ENCODE measurements at regions not wholly inside any gene's neighbourhood (a gene's known extent, or its start where the extent isn't known, plus 50 kb on each side); places are given as distances from the start of the nearest gene placed in this dataset.

DNA sequence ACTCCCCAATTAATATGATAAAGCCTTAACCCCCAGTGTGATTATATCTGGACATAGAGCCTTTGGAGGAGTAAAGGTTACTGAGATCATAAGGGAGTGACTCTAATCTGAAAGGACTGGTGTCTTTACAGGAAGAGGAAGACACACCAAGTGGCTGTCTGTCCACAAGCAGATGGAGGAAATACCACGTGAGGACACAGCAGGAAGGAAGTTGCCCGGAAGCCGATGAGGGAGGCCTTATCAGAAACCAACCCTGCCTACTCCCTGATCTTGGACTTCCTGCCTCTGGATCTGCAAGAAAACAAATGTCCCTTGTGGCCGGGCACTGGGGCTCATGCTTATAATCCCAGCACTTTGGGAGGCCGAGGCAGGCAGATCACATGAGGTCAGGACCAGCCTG is 110.3 kb upstream of the CHRM3 start:
- no peak for DNase-seq
- Histone ChIP-seq H3K4me3 (no peak overlapping the region), H3K36me3 (no peaks in the 10 kb centered on the region), H3K9me3 (no peaks in the 10 kb centered on the region), H3K27me3 (no peaks in the 10 kb centered on the region)

DNA sequence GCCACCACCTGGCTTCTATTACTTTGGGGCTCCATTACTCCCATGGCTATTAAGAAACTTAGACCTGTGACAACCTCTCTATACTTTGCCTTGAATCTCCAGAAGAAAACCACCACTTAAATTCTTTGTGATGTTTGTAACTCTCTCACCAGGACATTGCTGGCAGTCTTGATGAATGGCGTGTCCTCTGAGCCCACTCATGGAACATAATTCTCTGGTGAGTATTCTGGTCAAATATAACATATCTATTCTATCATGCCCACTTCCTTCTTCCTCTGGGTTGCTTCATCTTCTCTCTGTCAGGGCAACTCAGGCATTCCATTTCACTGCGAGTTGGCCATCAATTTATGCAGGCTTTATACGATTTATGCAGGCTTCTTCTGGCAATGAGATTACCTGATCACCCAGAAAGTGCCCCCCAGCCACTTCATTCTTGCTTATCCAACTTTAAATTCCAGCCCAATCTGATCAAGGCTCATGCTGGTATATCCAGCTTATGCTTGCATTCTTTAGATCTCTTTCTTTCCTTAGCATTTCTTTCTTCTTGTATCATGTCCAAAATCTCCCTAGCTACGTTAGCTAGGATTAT is 112.0 kb upstream of the CHRM3 start:
- Histone ChIP-seq H3K27me3 (no peaks in the 10 kb centered on the region), H3K36me3 (no peaks in the 10 kb centered on the region), H3K9me3 (no peaks in the 10 kb centered on the region), H3K4me3 (no peak overlapping the region)
- peak; percentile 15 for DNase-seq

DNA sequence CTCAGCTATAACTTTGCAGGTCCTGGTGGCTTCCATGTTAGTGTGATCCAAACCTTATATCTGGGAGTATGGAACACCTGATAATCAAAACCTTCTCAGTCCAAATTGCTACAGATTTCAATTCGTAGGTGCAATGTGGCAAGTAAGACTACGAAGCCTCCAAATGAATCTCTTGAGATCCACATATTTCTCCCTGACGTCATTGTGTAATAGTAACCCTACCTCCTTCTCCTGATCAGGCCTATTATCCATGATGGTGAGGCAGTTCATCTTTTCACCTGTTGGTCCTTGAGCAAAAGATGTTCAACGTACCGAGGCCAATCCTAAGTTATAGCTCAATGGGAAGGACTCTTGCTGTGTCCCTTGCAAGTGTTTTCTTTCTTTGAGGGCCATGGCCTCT is 115.9 kb upstream of the CHRM3 start:
- DNase-seq = no peak
- Histone ChIP-seq H3K27me3 (no peaks in the 10 kb centered on the region), H3K4me3 (no peak overlapping the region), H3K9me3 (no peaks in the 10 kb centered on the region), H3K36me3 (no peaks in the 10 kb centered on the region)

DNA sequence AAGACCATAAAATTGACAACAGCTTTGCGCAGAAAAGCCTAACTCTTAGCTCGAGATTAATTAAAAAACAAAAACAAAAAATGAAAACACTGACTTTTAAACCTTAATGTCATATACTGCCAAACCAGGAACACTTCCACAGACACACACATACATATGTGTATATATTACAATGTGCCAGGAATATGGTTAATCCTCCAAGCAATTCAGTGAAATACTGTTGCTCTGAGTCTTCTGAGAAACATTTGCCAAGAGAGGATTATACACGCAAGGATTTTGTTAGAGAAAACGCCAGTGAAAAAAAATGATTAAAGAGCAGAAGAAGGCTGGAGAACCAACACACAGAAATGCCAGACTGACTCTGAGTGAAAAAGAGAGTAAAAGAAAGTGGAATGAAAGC is 116.7 kb upstream of the CHRM3 start:
- DNase-seq = no peak
- Histone ChIP-seq H3K4me3 (no peak overlapping the region), H3K9me3 (no peaks in the 10 kb centered on the region), H3K27me3 (no peaks in the 10 kb centered on the region), H3K36me3 (no peaks in the 10 kb centered on the region)

DNA sequence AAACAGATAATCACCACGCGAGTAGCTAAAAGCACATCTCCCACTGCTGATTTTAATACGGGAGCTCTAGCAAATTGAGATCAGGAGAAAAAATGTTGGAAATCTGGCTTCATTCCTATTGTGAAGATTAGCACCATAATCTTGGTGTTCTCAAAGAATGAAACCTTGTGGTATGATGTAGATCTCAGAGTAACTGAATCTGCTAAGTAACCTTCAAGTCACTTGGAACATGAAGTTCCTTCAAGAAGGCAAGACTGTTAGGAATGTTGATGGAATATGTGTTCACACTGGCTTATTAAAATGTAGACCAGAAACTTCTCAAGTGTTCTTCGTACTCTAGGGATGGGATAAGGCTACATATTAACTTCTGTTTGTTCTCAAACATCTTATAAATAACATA is 117.4 kb upstream of the CHRM3 start:
- H3K9me3 ChIP-seq = no peaks in the 10 kb centered on the region
- H3K4me3 ChIP-seq = no peak overlapping the region
- H3K27me3 ChIP-seq = no peaks in the 10 kb centered on the region
- no peaks in the 10 kb centered on the region for H3K36me3 ChIP-seq
- no peak for DNase-seq

DNA sequence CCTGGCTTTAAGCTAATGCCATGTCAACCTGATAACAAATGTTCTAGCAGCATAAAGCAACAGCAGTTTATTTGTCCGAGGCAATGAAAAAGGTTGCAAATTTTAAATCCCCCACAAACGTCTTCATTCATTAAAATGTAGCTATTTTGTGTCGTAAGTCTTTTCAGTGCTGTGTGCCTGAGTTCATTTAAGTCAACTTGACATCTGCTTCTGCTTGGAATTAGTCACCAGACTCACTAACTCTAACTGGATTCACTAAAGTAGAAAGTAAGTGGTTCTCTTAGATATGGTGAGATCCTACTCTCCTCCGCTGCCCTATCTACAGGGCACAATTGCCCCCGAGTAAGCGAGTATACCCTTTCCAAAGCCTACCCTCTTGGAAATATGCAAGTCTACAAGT is 118.4 kb upstream of the CHRM3 start:
- no peaks in the 10 kb centered on the region for H3K9me3 ChIP-seq
- H3K36me3 ChIP-seq = no peaks in the 10 kb centered on the region
- DNase-seq = no peak
- H3K4me3 ChIP-seq = no peak overlapping the region
- H3K27me3 ChIP-seq = no peaks in the 10 kb centered on the region

DNA sequence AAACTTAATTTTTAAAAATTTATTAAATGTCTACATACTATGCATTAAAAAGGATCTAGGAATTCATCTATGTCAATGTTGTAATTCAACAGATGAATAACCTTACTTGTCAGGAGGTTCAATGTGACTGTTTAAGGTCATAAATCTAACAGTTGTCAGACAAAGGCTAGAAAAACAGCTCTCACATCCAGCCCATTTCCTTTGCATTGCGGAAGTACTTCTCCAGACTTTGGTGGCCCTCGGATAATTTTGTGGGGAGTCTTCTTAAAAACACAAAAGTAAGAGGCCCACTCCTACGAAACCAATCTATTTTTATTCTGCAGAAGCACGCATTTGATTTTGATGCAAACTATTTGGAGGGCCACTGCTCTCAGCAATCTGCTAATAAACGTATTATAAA is 122.6 kb upstream of the CHRM3 start:
- Histone ChIP-seq H3K27me3 (no peaks in the 10 kb centered on the region), H3K4me3 (no peak overlapping the region), H3K36me3 (no peaks in the 10 kb centered on the region), H3K9me3 (no peaks in the 10 kb centered on the region)
- DNase-seq = no peak

DNA sequence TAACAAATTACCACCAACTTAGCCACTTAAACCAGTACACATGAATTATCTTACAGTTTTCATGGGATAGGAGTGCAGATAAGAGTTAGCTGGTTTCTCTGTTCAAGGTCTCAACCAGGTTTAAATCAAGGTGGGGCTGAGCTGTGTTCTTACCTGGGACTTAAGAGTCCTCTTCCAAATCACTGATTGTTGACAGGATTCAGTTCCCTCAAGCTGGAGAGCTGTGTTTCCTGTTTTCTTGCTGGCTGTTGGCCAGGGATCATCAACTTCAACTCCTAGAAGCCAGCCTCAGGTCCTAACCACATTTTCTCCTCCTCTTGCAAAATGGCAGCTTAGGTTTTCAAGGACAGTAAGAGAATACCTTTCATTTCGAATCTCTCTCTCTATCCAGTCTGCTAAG is 123.8 kb upstream of the CHRM3 start:
- no peaks in the 10 kb centered on the region for H3K9me3 ChIP-seq
- no peaks in the 10 kb centered on the region for H3K36me3 ChIP-seq

DNA sequence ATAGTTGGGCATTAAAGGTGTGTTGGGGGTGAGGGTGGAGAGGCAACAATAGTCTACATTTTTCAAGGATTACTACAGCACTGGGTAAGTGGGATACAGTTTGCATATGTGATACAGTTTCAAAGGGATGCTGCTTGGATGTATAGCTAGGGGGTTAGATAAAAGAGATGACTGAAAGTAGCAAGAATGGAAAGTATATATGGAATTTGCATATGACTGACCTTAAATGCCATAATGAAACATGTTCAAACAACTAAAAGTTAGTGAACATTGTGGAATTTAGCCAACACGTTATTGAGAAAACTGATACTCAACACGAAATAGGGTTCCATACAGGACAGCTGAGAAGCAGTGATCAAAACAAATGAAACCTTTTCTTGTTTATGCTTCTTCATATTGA is 124.8 kb upstream of the CHRM3 start:
- no peak for DNase-seq
- H3K9me3 ChIP-seq = no peaks in the 10 kb centered on the region

More for the DNA sequence above, 123.8 kb upstream of the CHRM3 start:
- DNase-seq = no peak
- Histone ChIP-seq H3K27me3 (no peaks in the 10 kb centered on the region), H3K4me3 (no peak overlapping the region)

DNA sequence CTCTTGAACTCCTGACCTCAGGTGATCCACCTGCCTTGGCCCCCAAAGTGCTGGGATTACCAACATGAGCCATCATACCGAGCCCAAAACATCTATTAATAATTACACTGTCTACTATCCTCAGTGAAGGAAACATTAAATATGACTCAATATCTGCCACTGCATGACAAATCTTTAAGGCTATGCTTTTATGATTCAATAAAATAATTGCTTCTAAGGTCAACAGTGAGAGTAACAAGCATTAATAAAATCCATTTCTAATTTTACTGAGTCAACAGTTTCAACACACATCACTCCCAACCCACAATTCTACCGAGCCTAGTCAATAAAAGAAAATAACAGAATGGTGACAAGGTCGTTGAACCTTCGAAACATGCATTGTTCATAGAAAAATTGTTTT is 125.5 kb upstream of the CHRM3 start:
- H3K9me3 ChIP-seq = no peaks in the 10 kb centered on the region
- no peak for DNase-seq
- H3K27me3 ChIP-seq = no peaks in the 10 kb centered on the region
- H3K4me3 ChIP-seq = no peak overlapping the region
- no peaks in the 10 kb centered on the region for H3K36me3 ChIP-seq

More for the DNA sequence above, 124.8 kb upstream of the CHRM3 start:
- Histone ChIP-seq H3K36me3 (no peaks in the 10 kb centered on the region), H3K4me3 (no peak overlapping the region), H3K27me3 (no peaks in the 10 kb centered on the region)

DNA sequence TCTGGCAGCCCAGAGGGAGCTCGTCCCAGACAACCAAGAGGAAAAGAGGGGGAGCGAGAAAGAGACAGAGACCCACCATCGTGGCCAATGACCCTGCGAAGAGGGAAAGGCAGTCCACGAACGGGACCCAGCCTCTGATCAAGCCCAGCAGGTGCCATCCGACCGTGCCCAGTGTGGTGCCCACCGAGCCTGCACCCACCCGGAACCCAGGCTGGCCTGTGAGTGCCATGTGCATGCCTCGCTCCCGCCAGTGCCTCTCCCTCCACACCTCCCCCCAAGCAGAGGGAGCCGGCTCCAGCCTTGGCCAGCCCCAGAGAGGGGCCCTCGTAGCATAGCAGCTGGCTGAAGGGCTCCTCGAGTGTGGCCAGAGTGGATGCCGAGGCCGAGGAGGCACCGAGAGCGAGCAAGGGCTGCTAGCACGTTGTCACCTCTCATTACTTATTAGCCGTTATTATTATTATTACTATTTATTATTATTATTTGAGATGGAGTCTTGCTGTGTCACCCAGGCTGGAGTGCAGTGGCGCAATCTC is 130.7 kb upstream of the CHRM3 start:
- no peak for DNase-seq
- Histone ChIP-seq H3K4me3 (no peak overlapping the region), H3K27me3 (no peaks in the 10 kb centered on the region), H3K9me3 (no peaks in the 10 kb centered on the region), H3K36me3 (no peaks in the 10 kb centered on the region)

DNA sequence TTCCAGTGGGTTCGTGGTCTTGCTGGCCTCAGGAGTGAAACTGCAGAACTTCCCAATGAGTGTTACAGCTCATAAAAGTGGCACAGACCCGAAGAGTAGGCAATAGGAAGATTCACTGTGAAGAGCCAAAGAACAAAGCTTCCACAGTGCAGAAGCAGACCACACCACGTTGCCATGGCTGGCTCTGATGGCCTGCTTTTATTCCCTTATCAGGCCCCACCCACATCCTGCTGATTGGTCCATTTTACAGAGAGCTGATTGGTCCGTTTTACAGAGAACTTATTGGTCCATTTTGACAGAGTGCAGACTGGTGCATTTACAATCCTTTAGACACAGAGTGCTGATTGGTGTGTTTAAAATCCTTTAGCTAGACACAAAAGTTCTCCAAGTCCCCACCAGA is 131.4 kb upstream of the CHRM3 start:
- H3K27me3 ChIP-seq = no peaks in the 10 kb centered on the region
- DNase-seq = no peak

DNA sequence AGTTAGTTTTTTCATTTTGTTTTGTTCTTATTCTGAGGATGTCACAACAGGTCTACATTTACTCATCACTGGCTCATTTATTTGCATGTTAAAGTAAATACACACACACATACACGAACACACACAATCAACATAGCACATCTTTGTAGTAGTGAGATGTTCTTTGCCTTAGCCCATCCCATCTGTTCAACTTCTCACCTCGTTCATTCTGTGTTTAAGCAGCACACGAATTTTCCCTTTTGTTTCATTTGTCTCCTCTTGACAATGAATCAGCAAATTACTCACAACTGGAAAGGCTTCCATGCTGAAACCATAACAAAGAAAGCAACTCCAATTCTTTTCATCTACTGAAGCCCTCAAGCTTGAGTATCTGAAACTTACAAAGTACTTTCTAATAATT is 133.3 kb upstream of the CHRM3 start:
- DNase-seq = no peak
- H3K9me3 ChIP-seq = no peaks in the 10 kb centered on the region
- no peaks in the 10 kb centered on the region for H3K27me3 ChIP-seq
- H3K4me3 ChIP-seq = no peak overlapping the region
- H3K36me3 ChIP-seq = no peaks in the 10 kb centered on the region

More for the DNA sequence above, 131.4 kb upstream of the CHRM3 start:
- no peak overlapping the region for H3K4me3 ChIP-seq
- H3K9me3 ChIP-seq = no peaks in the 10 kb centered on the region
- H3K36me3 ChIP-seq = no peaks in the 10 kb centered on the region

DNA sequence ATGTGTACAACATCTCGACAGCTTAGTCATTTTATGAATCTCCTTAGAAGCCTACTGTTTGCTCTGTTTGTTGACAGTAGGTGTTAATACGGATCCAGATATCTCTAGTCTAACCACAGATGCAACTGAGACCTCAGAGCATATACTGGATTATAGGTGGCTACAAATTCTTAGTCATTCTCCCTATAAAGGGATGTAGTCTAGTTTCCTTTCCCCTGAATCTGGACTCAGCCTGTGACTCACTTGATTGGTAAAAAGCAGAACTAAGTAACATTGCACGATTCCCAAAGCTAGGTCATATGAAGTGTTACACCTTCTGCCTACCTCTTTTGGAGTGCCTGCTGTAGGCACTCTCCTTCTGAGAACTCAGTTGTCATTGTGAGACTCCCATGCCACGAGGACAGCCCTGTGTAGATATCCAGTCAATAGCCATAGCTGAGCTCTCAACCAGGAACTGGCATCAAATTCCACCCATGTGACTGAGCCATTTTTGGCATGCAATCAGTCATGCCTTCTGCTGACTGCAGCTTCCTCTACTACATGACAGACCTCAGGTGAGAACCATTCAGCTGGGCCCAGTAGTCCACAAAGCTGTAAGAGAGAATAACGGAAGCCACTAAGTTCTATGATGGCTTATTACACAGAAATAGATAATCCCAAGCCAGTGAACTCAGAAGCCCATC is 135.9 kb upstream of the CHRM3 start:
- no peaks in the 10 kb centered on the region for H3K27me3 ChIP-seq
- H3K36me3 ChIP-seq = no peaks in the 10 kb centered on the region
- H3K4me3 ChIP-seq = no peak overlapping the region
- H3K9me3 ChIP-seq = no peaks in the 10 kb centered on the region
- DNase-seq = no peak

DNA sequence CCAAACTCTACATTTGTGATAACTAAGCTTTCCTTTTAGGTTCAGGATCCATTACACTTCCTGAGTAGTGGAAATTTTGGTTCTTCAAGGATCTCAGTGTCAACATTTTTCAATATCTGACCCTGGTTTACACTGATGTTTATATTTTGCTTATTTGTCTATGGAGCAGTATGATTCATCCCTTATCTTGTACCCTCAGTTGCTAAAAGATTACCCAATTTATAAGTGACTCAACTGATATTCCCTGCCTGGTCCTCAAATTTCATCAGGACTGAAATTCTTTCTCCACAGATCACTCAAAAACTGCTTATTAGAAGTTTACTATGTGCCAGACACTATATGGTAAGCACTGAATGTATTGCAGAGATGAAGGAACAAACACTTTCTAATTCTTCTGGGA is 139.1 kb upstream of the CHRM3 start:
- DNase-seq = no peak
- Histone ChIP-seq H3K4me3 (no peak overlapping the region), H3K9me3 (no peaks in the 10 kb centered on the region), H3K36me3 (no peaks in the 10 kb centered on the region), H3K27me3 (no peaks in the 10 kb centered on the region)

DNA sequence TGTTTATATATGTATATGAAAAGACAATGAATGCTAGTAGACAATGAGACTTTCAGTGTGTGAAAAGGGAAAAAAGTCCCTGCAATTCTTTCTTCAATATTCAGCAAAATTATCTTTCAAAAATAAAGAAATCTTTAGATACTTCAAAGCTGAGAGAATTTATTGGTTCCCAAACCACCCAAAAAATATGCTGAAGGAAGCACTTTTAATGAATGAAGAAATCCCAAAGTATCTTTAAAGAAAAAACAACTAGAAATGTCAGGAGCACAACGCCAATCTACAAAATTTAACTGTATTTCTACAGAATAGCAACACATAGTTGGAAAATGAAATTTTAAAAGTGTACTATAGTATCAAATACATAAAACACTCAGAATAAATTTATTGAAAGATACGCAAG is 142.3 kb upstream of the CHRM3 start:
- H3K36me3 ChIP-seq = no peaks in the 10 kb centered on the region
- H3K27me3 ChIP-seq = no peaks in the 10 kb centered on the region
- no peak for DNase-seq
- H3K4me3 ChIP-seq = no peak overlapping the region
- H3K9me3 ChIP-seq = no peaks in the 10 kb centered on the region

DNA sequence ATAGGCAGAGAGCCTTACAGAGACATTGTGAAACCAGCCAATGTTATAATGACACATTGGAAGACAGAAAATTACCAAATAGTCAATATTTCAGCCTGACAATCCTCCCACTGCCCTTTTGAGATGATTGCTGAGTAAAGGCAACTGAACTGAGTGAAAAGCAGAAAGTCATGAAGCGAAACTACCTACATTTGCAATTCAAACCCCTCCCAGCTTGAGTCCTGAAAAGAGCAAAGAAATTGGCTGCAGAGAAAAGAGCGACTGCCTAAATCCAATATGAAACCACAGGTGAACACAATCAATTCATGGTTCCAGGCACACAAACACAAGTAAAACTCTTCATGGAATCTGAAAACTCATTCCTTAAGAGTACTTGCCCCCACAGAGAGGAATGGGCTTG is 143.4 kb upstream of the CHRM3 start:
- Histone ChIP-seq H3K36me3 (no peaks in the 10 kb centered on the region), H3K27me3 (no peaks in the 10 kb centered on the region), H3K9me3 (no peaks in the 10 kb centered on the region), H3K4me3 (no peak overlapping the region)
- no peak for DNase-seq

DNA sequence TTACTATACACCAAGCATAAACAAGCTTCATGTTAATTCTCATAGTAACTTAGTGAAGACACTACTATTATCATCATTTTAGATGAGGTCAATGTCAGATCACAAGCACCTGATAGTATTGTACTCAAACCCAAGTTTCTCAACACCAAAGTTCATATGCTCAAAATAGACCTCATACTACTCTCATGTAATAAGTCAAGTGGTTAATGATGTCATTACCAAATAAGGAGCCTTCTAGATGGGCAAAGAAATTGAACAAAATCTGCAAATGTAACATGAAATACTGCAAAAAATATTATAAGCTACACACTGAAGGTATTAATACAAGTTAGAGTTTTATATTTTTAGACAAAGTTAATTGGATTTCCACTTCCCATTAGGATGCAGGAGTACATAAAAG is 144.0 kb upstream of the CHRM3 start:
- Histone ChIP-seq H3K4me3 (no peak overlapping the region), H3K9me3 (no peaks in the 10 kb centered on the region), H3K27me3 (no peaks in the 10 kb centered on the region)

More for the DNA sequence above, 144.0 kb upstream of the CHRM3 start:
- H3K36me3 ChIP-seq = no peaks in the 10 kb centered on the region
- DNase-seq = no peak

All from MG63 (cell line).